Epithelial cell of esophagus (primary cell): ENCODE measurements at regions not wholly inside any gene's neighbourhood (a gene's known extent, or its start where the extent isn't known, plus 50 kb on each side); places are given as distances from the start of the nearest gene placed in this dataset.
"Not testable (repeated sequence)": the region's sequence is repeated elsewhere in the genome, so short reads cannot be mapped to it uniquely, and the experiment has no call there.

Source experiments
- DNase-seq: peaks from one replicate; pipeline ENCODE4 v3.0.0; 2010; ENCODE audit warnings: low read depth
- H3K4me3 ChIP-seq: 2 replicates; pipeline ENCODE4 v1.5.1; 2011; ENCODE audit warnings: mild to moderate bottlenecking, low read length, control low read depth
- CTCF ChIP-seq: IDR thresholded peaks from 2 replicates; pipeline ENCODE4 v1.5.1; 2011; ENCODE audit warnings: low read depth, mild to moderate bottlenecking, low read length, control low read depth, inconsistent platforms; ENCODE audit not compliant: insufficient read depth; ENCODE audit errors: missing control alignments

GRCh38 chr2:14781142-14781541 is 148.6 kb downstream of the LRATD1 start:
- no peak for TF ChIP-seq CTCF
- H3K4me3 ChIP-seq: no peak overlapping the region
- peak; percentile 77 for DNase-seq

GRCh38 chr2:14788814-14789213 is 156.3 kb downstream of the LRATD1 start:
- not testable (repeated sequence) for H3K4me3 ChIP-seq, DNase-seq

- no peak for DNase-seq
- TF ChIP-seq CTCF: no peak
- no peak overlapping the region for H3K4me3 ChIP-seq
Observed at GRCh38 chr2:14790041-14790640, 157.6 kb downstream of the LRATD1 start.

GRCh38 chr2:14803994-14804393 is 171.5 kb downstream of the LRATD1 start:
- no peak overlapping the region for H3K4me3 ChIP-seq
- DNase-seq: no peak
- no peak for TF ChIP-seq CTCF

GRCh38 chr2:14804902-14805301 is 172.4 kb downstream of the LRATD1 start:
- no peak for DNase-seq
- no peak for TF ChIP-seq CTCF
- H3K4me3 ChIP-seq: no peak overlapping the region

GRCh38 chr2:14806613-14807012 is 174.1 kb downstream of the LRATD1 start:
- no peak for TF ChIP-seq CTCF
- DNase-seq: no peak
- H3K4me3 ChIP-seq: no peak overlapping the region

- no peak for DNase-seq
- no peak for TF ChIP-seq CTCF
- H3K4me3 ChIP-seq: no peak overlapping the region
Observed at GRCh38 chr2:14815201-14815600, 182.7 kb downstream of the LRATD1 start.
